HepG2 (cell line): ENCODE measurements at regions not wholly inside any gene's neighbourhood (a gene's known extent, or its start where the extent isn't known, plus 50 kb on each side); places are given as distances from the start of the nearest gene placed in this dataset.

Experiments
- ATAC-seq: fragments of 200-7000 bp; cut with Tn5 transposase; 3 replicates; pipeline ENCODE4 v1.9.1; 2020; ENCODE audit warnings: mild to moderate bottlenecking, moderate library complexity
- BruUV-seq: library from RNA; stranded (reverse); fragments of 400-500 nt; replicated peaks from 2 replicates; lab custom pipeline; 2021; lab: Mats Ljungman, UMichigan
- CTCF ChIA-PET: fragments of 300-600 bp; formaldehyde crosslinking; extraction: SDS; loops from one replicate; lab custom pipeline; 2021; ENCODE audit warnings: low total read pairs, inconsistent platforms, low intra/inter-chr PET ratio; lab: Yijun Ruan, JAX
- POLR2A ChIA-PET: fragments of 350-600 bp; sonication (Branson Sonifier 250); formaldehyde crosslinking; loops from one replicate; lab custom pipeline; 2020; ENCODE audit warnings: antibody characterized with exemption, inconsistent platforms; lab: Yijun Ruan, JAX
- DNase-seq: peaks from one replicate; pipeline ENCODE4 v3.0.0-alpha.2; 2015; ENCODE audit warnings: low spot score
- FAIRE-seq: peaks from 3 replicates; lab custom pipeline; 2011; peaks lifted over from hg19 to GRCh38; lab: Jason Lieb, UNC
- H2AFZ ChIP-seq: one replicate; pipeline ENCODE4 v1.6.1; 2011; ENCODE audit warnings: low read length, inconsistent platforms
- H3K27ac ChIP-seq: fragments of 300-600 bp; 3 replicates; pipeline ENCODE4 v1.8.0; 2011; ENCODE audit warnings: mixed run types, mild to moderate bottlenecking, mixed read lengths, low read length, inconsistent platforms; ENCODE audit not compliant: insufficient read depth; ENCODE audit errors: extremely low read length
- H3K27me3 ChIP-seq, 2 experiments: fragments of 200-600 bp in 1 of 2; 2 replicates in 1 of 2; 3 replicates in 1 of 2; pipeline versions ENCODE4 v1.6.0 to v1.8.0; 2011; ENCODE audit warnings: low read length in 2 of 2, mild to moderate bottlenecking in 2 of 2, moderate library complexity in 2 of 2, inconsistent platforms in 1 of 2; ENCODE audit not compliant: insufficient read depth in 2 of 2, control insufficient read depth in 1 of 2
- H3K36me3 ChIP-seq, 2 experiments: fragments of 200-600 bp in 1 of 2; replicated peaks in 1 of 2; 2 replicates in 1 of 2; 3 replicates in 1 of 2; pipeline versions ENCODE4 v1.5.1 to v1.8.0; 2011; ENCODE audit warnings: low read length in 2 of 2, inconsistent platforms in 1 of 2; ENCODE audit not compliant: insufficient read depth in 2 of 2, control insufficient read depth in 1 of 2
- H3K4me1 ChIP-seq: 2 replicates; pipeline ENCODE4 v1.5.1; 2012; ENCODE audit warnings: low read length, inconsistent platforms; ENCODE audit not compliant: insufficient read depth
- H3K4me2 ChIP-seq: 2 replicates; pipeline ENCODE4 v1.6.0; 2011; ENCODE audit warnings: low read depth, low read length, inconsistent platforms
- H3K4me3 ChIP-seq, 3 experiments: fragments of 200-600 bp in 1 of 3; sonication (generic), shearing (Covaris generic) in 1 of 3; replicated peaks in 1 of 3; 2 replicates each; pipeline ENCODE4 v1.5.1; 2011 to 2016; ENCODE audit warnings: low read length in 3 of 3, inconsistent platforms in 2 of 3, low read depth in 2 of 3, mild to moderate bottlenecking in 2 of 3, control low read depth in 1 of 3, mixed read lengths in 1 of 3; ENCODE audit not compliant: insufficient read depth in 1 of 3
- H3K79me2 ChIP-seq: one replicate; pipeline ENCODE4 v1.6.1; 2011; ENCODE audit warnings: low read length, inconsistent platforms; ENCODE audit not compliant: insufficient read depth
- H3K9ac ChIP-seq: 2 replicates; pipeline ENCODE4 v1.6.0; 2011; ENCODE audit warnings: mild to moderate bottlenecking, low read depth, low read length, inconsistent platforms; ENCODE audit not compliant: insufficient read depth
- H3K9me3 ChIP-seq: 2 replicates; pipeline ENCODE4 v1.5.1; 2012; ENCODE audit warnings: mild to moderate bottlenecking, low read length
- H4K20me1 ChIP-seq: 2 replicates; pipeline ENCODE4 v1.6.0; 2011; ENCODE audit warnings: inconsistent platforms, mild to moderate bottlenecking, low read length, moderate library complexity; ENCODE audit not compliant: insufficient read depth
- CCDC6 ChIP-seq: sonication (generic); formaldehyde crosslinking; IDR thresholded peaks from 2 replicates; pipeline ENCODE4 v1.8.1; 2022; ENCODE audit warnings: mild to moderate bottlenecking, missing genetic modification reagents, moderate library complexity
- KLF15 ChIP-seq: sonication (generic); formaldehyde crosslinking; IDR thresholded peaks from 2 replicates; pipeline ENCODE4 v1.8.1; 2023; ENCODE audit warnings: borderline replicate concordance, mild to moderate bottlenecking, inconsistent platforms, missing genetic modification reagents, mixed read lengths
- ZNF230 ChIP-seq: sonication (generic); formaldehyde crosslinking; IDR thresholded peaks from 2 replicates; pipeline ENCODE4 v1.4.0; 2020; ENCODE audit warnings: mild to moderate bottlenecking, missing genetic modification reagents
- WGBS: methylation state at CpG from one replicate; pipeline ENCODE4 v1.1.6; 2017; ENCODE audit warnings: low lambda C conversion rate; 5-methylcytosine and 5-hydroxymethylcytosine counted together
- in situ Hi-C: cut with HindIII; loops from 2 replicates; pipeline ENCODE4 v1.10.0; 2017; ENCODE audit warnings: low pct_unique_long_range_greater_than_20kb; ENCODE audit not compliant: extremely low pct_ligation_motif_present
- intact Hi-C: fragments of 100-400 bp; cut with micrococcal nuclease; formaldehyde crosslinking; loops from one replicate; pipeline ENCODE4 v1.10.0; 2022; ENCODE audit not compliant: unreplicated experiment
- TF ChIP-seq, protein P1 (sequence below): sonication (generic); formaldehyde crosslinking; IDR thresholded peaks from 2 replicates; pipeline ENCODE4 v1.4.0; 2020; ENCODE audit warnings: missing genetic modification reagents, mild to moderate bottlenecking, borderline replicate concordance
- TF ChIP-seq, protein P2 (sequence below): sonication (generic); formaldehyde crosslinking; IDR thresholded peaks from 2 replicates; pipeline ENCODE4 v1.8.0; 2022; ENCODE audit warnings: low read depth, missing genetic modification reagents

DNA sequence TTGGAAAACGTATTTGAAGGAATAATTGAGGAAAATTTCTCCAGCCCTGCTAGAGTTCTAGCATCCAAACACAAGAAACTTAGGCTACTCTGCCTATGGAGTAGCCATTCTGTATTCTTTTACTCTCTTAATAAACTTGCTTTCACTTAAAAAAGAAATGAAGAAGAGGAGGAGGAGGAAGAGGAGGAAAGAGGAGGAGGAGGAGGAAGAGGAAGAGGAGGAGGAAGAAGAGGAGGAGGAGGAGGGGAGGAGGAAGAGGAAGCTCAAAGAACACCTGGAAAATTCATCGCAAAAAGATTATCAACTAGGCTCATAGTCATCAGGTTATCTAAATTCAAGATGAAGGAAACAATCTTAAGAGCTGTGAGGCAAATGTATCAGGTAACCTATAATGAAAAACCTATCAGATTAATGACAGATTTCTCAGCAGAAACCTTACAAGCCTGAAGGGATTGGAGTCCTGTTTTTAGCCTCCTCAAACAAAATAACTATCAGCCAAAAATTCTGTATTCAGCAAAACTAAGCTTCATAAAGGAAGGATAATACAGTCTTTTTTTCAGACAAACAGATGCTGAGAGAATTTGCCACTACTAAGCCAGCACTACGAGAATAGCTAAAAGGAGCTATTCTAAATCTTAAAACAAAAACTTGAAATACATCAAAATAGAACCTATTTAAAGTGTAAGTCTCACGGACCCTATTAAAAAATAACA lies 56.2 kb upstream of the DSC1 start:
- POLR2A ChIA-PET: no interaction called here

DNA sequence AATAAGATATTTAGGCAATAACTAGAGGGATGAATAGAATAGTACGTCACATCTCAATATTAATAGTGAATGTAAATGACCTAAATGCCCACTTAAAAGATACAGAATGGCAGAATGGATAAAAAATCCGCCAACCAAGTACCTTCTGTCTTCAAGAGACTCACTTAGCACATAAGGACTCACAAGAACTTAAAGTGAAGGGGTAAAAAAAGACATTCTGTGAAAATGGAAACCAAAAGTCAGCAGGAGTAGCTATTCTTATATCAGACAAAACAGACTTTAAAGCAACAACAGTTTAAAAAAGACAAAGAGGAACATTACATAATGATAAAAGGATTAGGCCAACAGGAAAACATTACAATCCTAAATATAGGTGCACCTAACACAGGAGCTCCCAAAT lies 56.7 kb upstream of the DSC1 start:
- intact Hi-C loops: no loop called here
- POLR2A ChIA-PET: no interaction called here
- ATAC-seq (no peak), DNase-seq (no peak)
- no peaks in the 10 kb centered on the region for H3K79me2 ChIP-seq
- WGBS: 48% methylated on average over 2 of the region's 2 CpGs
- no TSS peak for BruUV-seq
- TF ChIP-seq ZNF230: no peak
- no peak for TF ChIP-seq KLF15 (CRISPR knock-in tag)
- TF ChIP-seq, protein P1, sequence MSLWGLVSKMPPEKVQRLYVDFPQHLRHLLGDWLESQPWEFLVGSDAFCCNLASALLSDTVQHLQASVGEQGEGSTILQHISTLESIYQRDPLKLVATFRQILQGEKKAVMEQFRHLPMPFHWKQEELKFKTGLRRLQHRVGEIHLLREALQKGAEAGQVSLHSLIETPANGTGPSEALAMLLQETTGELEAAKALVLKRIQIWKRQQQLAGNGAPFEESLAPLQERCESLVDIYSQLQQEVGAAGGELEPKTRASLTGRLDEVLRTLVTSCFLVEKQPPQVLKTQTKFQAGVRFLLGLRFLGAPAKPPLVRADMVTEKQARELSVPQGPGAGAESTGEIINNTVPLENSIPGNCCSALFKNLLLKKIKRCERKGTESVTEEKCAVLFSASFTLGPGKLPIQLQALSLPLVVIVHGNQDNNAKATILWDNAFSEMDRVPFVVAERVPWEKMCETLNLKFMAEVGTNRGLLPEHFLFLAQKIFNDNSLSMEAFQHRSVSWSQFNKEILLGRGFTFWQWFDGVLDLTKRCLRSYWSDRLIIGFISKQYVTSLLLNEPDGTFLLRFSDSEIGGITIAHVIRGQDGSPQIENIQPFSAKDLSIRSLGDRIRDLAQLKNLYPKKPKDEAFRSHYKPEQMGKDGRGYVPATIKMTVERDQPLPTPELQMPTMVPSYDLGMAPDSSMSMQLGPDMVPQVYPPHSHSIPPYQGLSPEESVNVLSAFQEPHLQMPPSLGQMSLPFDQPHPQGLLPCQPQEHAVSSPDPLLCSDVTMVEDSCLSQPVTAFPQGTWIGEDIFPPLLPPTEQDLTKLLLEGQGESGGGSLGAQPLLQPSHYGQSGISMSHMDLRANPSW: no peak
- TF ChIP-seq, protein P2, sequence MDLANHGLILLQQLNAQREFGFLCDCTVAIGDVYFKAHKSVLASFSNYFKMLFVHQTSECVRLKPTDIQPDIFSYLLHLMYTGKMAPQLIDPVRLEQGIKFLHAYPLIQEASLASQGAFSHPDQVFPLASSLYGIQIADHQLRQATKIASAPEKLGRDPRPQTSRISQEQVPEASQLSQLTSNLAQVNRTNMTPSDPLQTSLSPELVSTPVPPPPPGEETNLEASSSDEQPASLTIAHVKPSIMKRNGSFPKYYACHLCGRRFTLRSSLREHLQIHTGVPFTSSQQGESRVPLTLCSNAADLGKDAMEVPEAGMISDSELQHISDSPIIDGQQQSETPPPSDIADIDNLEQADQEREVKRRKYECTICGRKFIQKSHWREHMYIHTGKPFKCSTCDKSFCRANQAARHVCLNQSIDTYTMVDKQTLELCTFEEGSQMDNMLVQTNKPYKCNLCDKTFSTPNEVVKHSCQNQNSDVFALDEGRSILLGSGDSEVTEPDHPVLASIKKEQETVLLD (CRISPR knock-in tag): no peak
- TF ChIP-seq, all 625 proteins: peak for 0
- Histone ChIP-seq H3K9me3 (0 out of 2 replicates have a peak, but pooled peaks cover 5% of the 10 kb centered on the region), H3K9ac (no peak overlapping the region), H3K4me3 (no peak overlapping the region), H2AFZ (no peak overlapping the region), H3K36me3 (no peaks in the 10 kb centered on the region), H3K4me2 (no peak overlapping the region), H3K4me1 (peaks cover 19% of the 10 kb centered on the region), H4K20me1 (no peaks in the 10 kb centered on the region), H3K27ac (no peak overlapping the region), H3K27me3 (no peaks in the 10 kb centered on the region; a peak in 1 of 5 replicates)
- in situ Hi-C loops: no loop called here
- CTCF ChIA-PET: no interaction called here
- no peak for FAIRE-seq

More for the DNA sequence above, 56.2 kb upstream of the DSC1 start:
- Histone ChIP-seq H3K36me3 (no peaks in the 10 kb centered on the region), H3K4me2 (no peak overlapping the region), H2AFZ (no peak overlapping the region), H4K20me1 (no peaks in the 10 kb centered on the region), H3K79me2 (no peaks in the 10 kb centered on the region), H3K27ac (no peak overlapping the region), H3K4me3 (no peak overlapping the region)
- in situ Hi-C loops: no loop called here
- FAIRE-seq (no peak), ATAC-seq (no peak)
- no TSS peak for BruUV-seq
- no peak for TF ChIP-seq CCDC6
- TF ChIP-seq, all 625 proteins: peak for 0
- H3K27me3 ChIP-seq: no peaks in the 10 kb centered on the region; a peak in 1 of 5 replicates
- peaks cover 19% of the 10 kb centered on the region for H3K4me1 ChIP-seq
- H3K9me3 ChIP-seq: 0 out of 2 replicates have a peak, but pooled peaks cover 8% of the 10 kb centered on the region
- 77% methylated on average over 4 of the region's 4 CpGs for WGBS
- CTCF ChIA-PET: no interaction called here
- no peak for DNase-seq
- intact Hi-C loops: no loop called here
- H3K9ac ChIP-seq: no peak overlapping the region
